HepG2 (cell line): ENCODE measurements at regions not wholly inside any gene's neighbourhood (a gene's known extent, or its start where the extent isn't known, plus 50 kb on each side); places are given as distances from the start of the nearest gene placed in this dataset.
A peak's percentile ranks its signal among the peaks of the same experiment; 100 is the strongest.

Source experiments
- ISL2 ChIP-seq: sonication (generic); formaldehyde crosslinking; IDR thresholded peaks from 2 replicates; pipeline ENCODE4 v1.5.0; 2020; ENCODE audit warnings: missing genetic modification reagents
- KAT8 ChIP-seq: IDR thresholded peaks from 2 replicates; pipeline ENCODE4 v1.6.1; 2016; ENCODE audit warnings: missing genetic modification reagents, missing compliant biosample characterization
- NCOA5 ChIP-seq: sonication (generic); formaldehyde crosslinking; IDR thresholded peaks from 2 replicates; pipeline ENCODE4 v1.4.0; 2020; ENCODE audit warnings: missing genetic modification reagents
- PATZ1 ChIP-seq: sonication (generic); formaldehyde crosslinking; IDR thresholded peaks from 2 replicates; pipeline ENCODE4 v1.4.0; 2020; ENCODE audit warnings: missing genetic modification reagents
- PRDM10 ChIP-seq: sonication (generic); formaldehyde crosslinking; IDR thresholded peaks from 2 replicates; pipeline ENCODE4 v1.4.0; 2020; ENCODE audit warnings: low read depth, missing genetic modification reagents
- SMARCC2 ChIP-seq: fragments of 450-650 bp; IDR thresholded peaks from 2 replicates; pipeline ENCODE4 v1.6.1; 2017; ENCODE audit warnings: antibody characterized with exemption, mild to moderate bottlenecking
- TFE3 ChIP-seq: IDR thresholded peaks from 2 replicates; pipeline ENCODE4 v1.6.1; 2016
- ZFY ChIP-seq: sonication (generic); formaldehyde crosslinking; IDR thresholded peaks from 2 replicates; pipeline ENCODE4 v1.4.0; 2020; ENCODE audit warnings: missing genetic modification reagents
- ZNF317 ChIP-seq: sonication (generic); formaldehyde crosslinking; IDR thresholded peaks from 2 replicates; pipeline ENCODE4 v1.5.0; 2020; ENCODE audit warnings: mild to moderate bottlenecking, missing genetic modification reagents
- ZNF331 ChIP-seq: sonication (generic); formaldehyde crosslinking; IDR thresholded peaks from 2 replicates; pipeline ENCODE4 v1.4.0; 2020; ENCODE audit warnings: missing genetic modification reagents
- ZNF737 ChIP-seq: sonication (generic); formaldehyde crosslinking; IDR thresholded peaks from 2 replicates; pipeline ENCODE4 v1.5.0; 2020; ENCODE audit warnings: missing genetic modification reagents, mild to moderate bottlenecking, borderline replicate concordance
- TF ChIP-seq, protein P1 (sequence below), 2 experiments: sonication (generic) in 1 of 2; formaldehyde crosslinking in 1 of 2; IDR thresholded peaks; 2 replicates each; pipeline versions ENCODE4 v1.4.0 to v1.6.1; 2016 to 2020; ENCODE audit warnings: borderline replicate concordance in 1 of 2, low read depth in 1 of 2, mild to moderate bottlenecking in 1 of 2, missing genetic modification reagents in 1 of 2
- TF ChIP-seq, protein P2 (sequence below): sonication (generic); formaldehyde crosslinking; IDR thresholded peaks from 2 replicates; pipeline ENCODE4 v1.8.0; 2022; ENCODE audit warnings: missing genetic modification reagents, mild to moderate bottlenecking, borderline replicate concordance

- TF ChIP-seq ZNF737 (CRISPR knock-in tag) (no peak), PATZ1 (peak; percentile 53; the same call in 1 of the 2 replicates), ISL2 (CRISPR knock-in tag) (peak; percentile 93), PRDM10 (peak; percentile 24; the same call in 1 of the 2 replicates), SMARCC2 (no peak), ZFY (CRISPR knock-in tag) (peak; percentile 22; the same call in 1 of the 2 replicates), TFE3 (peak; percentile 76), NCOA5 (no peak), KAT8 (CRISPR knock-in tag) (peak; percentile 84), ZNF317 (CRISPR knock-in tag) (peak; percentile 82; the same call in 1 of the 2 replicates), ZNF331 (CRISPR knock-in tag) (peak; percentile 77)
- TF ChIP-seq, protein P1, sequence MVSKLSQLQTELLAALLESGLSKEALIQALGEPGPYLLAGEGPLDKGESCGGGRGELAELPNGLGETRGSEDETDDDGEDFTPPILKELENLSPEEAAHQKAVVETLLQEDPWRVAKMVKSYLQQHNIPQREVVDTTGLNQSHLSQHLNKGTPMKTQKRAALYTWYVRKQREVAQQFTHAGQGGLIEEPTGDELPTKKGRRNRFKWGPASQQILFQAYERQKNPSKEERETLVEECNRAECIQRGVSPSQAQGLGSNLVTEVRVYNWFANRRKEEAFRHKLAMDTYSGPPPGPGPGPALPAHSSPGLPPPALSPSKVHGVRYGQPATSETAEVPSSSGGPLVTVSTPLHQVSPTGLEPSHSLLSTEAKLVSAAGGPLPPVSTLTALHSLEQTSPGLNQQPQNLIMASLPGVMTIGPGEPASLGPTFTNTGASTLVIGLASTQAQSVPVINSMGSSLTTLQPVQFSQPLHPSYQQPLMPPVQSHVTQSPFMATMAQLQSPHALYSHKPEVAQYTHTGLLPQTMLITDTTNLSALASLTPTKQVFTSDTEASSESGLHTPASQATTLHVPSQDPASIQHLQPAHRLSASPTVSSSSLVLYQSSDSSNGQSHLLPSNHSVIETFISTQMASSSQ (IDR thresholded peaks at IDR 0.05; ENCODE audit: low read depth), result no peak; the same call in 1 of the 2 replicates
- TF ChIP-seq, protein P1 (CRISPR knock-in tag; IDR thresholded peaks at IDR 0.05; ENCODE audit: borderline replicate concordance), result peak; percentile 82
- TF ChIP-seq, protein P2, sequence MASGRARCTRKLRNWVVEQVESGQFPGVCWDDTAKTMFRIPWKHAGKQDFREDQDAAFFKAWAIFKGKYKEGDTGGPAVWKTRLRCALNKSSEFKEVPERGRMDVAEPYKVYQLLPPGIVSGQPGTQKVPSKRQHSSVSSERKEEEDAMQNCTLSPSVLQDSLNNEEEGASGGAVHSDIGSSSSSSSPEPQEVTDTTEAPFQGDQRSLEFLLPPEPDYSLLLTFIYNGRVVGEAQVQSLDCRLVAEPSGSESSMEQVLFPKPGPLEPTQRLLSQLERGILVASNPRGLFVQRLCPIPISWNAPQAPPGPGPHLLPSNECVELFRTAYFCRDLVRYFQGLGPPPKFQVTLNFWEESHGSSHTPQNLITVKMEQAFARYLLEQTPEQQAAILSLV, result no peak
These were observed 93.5 kb upstream of the EGFLAM start (continued) for GRCh38 chr5:38164776-38165399.
